RKO (cell line): ENCODE measurements at regions not wholly inside any gene's neighbourhood (a gene's known extent, or its start where the extent isn't known, plus 50 kb on each side); places are given as distances from the start of the nearest gene placed in this dataset.

Experiments used
- DNase-seq: peaks from one replicate; pipeline ENCODE4 v3.0.0-alpha.2; 2016; ENCODE audit warnings: low spot score

DNA sequence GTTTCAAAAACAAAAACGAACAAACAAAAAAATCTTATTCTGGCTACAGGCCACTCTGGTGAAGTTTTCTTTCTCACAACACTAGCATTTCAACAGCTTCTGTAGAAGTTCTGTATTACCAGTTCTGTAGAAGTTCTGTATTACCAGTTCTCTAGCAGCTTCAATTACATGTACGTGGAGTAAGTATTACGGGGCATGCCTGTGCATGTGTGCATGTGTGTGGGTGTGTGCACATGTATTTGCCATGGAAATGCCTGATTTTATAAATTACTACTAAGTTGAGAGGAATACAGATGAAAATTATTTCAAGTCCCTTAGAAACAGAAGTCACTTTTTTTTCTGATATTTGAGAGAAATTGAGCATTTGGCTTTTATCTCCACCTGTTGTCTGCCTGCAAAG lies 414.2 kb downstream of the FOXO1 start:
- DNase-seq = no peak

DNA sequence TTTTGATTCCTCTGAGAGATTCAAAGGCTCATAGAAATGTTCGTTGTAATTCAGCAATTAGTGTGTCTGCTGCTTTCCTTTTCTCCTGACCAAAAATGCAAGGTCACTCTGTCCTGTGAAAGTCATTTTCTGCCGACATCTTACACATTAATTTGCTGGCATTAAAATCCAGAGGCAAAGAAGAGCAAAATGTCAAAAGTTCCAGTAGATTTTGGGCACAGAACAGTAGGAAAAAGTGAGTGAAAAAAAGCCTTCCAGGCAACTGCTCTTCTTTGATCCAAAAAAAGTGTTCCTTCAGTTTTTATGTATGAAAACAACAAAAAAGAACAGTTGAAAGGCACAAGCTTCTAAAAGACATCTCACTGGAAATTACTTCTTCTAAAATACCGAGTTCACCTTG lies 413.8 kb downstream of the FOXO1 start:
- no peak for DNase-seq

DNA sequence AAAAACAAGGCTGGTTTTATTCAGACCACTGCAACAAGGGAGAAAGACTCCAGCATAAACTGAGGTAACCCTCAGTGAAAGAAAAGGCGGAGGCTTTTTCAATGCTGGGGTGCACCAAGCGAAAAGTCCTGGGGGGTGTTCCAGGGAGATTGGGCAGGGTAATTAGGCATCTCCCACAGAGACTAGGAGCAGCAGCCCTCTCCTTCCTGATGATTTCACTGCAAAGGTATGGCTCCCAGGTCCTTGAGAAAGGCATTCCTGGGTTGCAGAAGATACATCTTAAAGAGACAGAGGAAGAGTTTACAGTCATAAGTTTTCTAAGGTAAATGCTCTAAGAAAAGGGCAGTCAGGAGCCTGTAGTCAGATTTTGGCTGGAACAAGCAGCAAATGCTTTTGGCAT lies 412.0 kb downstream of the FOXO1 start:
- DNase-seq = no peak

DNA sequence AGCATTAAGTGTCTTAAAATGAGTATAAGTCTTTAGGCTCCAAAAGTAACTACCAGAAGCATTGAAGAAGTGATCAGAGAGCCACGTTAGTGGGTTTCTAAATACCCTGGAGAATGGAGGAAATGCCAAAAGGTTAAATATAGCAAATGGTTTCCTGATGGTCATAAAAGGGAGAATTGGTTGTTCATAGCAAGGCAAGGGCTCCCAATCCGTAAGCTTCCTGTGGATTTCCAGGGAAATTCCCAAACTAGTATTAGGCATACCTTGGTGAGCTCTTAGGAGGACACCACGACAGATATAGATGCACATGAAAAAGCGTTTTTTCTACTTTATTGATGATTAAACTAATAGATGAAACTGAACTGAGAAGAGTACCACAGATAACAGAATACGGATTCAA lies 410.9 kb downstream of the FOXO1 start:
- DNase-seq = no peak

DNA sequence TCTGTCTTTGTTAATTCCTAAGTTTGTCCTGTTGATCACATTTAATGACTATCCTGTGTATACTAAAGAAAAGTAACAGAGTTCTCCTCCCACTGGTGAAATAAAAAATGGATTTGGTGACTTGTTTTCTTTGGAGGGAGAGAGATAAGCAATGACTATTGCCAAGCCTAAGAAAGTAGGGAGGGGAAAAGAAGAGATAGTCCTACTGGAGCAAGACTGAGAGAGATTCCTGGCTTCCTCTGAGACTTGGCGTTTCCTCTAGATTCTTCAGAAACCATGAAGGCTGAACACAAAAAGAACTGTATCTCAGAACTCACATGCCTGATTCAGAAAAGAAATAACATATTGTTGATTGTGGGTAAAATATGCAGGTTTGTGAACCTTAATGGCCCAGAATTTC lies 406.5 kb downstream of the FOXO1 start:
- DNase-seq = no peak

DNA sequence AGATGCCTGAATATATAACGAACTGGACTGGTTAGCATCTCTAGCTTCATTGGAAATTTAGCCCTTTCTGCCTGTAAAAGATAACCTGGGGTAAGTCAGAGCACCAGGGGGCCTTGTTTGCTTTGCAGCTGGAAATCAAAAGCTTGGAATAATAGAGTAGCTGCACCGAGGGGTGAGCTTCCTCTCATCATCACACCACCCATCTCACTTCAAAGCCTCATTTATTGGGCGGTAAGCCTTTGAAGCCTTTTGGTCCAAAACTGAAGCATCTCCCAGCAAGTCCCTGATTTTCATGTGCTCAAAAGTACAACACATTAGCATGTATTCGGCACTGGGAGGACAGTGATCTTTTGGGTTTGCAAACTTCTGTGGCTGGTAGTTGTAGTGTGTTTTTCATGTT lies 405.1 kb downstream of the FOXO1 start:
- no peak for DNase-seq

DNA sequence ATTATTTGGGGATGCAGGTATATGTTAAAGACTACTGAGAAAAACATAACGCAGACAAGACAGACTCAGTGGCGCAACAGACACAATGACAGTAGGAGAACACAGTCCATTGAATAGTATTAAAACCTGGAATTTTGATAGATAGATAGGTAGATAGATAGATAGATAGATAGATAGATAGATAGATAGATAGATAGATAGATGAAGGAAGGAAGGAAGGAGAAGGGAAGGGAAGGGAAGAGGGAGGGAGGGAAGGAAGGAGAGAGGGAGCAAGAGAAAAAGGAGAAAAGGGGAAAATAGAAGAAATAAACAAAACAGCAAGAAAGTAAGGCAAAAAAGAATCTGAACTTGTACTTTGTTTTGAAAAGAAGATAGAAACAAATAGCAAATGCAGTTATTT lies 404.5 kb downstream of the FOXO1 start:
- no peak for DNase-seq

DNA sequence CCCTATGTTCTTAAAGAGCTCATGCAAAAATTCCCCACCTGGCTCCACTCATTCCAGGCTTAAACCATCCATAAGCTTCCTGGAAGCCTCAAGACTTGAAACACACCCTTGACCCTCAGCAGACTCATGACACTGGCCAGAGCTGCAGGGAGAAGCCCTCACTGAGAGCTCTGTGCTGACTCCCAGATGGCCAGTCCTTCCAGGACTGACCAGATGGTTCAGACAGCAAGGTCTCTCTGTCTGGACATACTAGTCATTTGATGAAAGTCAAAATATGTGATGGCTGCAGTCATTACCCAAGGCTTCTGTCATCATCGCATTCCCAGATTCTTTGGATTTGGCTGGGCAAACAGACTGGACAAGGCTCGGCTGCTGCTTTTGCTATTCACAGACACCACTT lies 397.4 kb downstream of the FOXO1 start:
- DNase-seq = no peak

DNA sequence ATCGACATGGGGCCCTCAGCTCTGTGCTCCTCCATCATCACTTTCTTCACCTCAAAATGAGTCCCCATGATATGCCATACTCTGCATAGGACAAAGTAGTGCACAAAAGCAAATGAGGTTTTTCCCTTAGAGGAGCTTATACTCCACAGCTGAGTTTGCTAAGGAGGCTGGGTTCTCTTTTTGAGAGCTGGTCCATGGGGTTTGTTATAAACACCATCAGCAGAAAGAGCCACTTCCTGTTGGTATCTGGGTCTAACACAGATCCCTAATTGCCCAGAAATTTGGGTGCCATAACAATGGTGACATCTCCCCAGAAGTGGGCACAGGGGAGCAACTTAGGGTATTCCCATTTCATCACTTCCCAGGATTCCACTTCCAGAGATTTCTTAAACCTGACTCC lies 395.7 kb downstream of the FOXO1 start:
- no peak for DNase-seq

DNA sequence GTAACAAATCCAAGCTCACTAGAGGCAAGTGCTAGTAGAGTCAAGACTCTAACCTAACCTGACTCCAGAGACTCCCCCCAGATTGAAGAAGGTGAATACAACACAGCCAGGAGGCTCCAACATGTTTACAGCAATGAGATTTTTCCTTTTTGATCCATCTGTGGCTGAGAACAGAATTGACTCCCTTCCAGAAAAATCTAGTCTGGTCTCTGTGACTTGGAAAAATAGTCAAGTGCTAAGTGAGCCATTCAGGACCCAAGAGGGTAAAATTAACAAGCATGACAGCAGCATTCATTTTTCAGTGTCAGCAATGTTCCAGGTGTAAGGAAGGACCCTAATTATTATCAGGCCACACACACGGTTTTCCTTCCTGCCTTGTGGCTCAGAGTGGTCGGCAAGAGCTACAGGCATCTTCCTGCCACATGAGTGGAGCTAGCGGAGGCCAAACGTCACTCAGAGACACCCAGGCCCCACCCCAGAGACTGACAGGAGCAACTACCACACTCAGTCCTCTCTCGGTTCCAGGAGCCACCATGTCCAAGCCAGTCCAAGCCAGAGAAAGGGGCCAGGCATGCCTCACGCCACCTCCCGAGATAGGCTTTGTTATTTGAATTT lies 395.1 kb downstream of the FOXO1 start:
- no peak for DNase-seq

DNA sequence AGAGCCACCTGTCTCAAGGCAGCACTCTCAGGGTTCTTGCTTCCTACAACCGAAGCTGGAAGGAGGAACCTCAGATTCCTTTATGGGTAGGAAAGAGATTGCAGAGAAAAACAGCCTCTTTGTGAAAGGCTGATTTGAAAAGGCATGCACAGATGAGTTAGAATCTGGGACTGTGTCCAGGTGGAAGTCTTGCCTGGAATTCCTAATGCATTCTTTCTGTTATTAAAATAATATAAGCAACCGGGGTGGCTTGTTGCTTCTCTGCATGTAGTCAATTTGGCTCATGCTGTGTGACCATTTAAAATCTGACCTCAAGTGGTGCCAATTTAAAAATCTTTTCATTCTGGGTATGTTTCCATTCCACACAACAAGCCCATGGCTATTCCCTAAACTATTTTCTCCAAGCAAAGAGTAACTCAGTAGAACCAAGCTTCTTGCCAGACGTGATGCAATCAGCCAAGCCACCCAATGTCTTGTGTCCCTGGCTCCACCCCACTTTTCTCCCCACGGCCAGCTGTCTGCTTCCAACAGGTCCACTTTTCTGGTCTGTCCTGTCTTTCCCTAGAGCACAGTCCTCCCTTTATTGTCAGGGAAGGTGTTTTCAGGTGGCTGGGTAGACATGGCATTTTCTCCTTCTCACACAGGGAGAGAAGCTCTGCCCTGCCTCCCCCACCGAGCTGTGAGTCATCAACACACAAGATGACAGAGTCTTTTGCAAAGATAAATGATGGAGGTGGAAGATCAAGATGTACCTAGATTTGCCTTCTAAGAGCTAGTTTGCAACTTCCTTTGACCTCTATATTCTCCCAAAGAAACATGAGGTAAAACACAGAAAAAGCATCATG lies 394.3 kb downstream of the FOXO1 start:
- DNase-seq = no peak

DNA sequence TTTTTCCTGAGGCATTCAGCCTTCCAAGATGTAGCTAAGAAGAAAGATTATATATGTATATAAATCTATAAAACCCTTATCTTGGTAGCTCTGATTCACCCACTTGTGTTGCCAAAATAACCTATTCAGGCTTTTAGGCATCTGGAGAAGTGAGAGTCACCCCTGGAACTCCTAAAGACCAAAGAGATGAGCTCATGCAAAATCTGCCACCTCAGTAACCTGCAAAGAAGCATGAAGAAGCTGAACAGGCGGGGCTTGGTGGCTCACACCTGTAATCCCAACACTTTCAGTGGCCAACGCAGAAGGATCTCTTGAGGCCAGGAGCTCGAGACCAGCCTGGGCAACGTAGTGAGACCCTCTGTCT lies 393.7 kb downstream of the FOXO1 start:
- no peak for DNase-seq

DNA sequence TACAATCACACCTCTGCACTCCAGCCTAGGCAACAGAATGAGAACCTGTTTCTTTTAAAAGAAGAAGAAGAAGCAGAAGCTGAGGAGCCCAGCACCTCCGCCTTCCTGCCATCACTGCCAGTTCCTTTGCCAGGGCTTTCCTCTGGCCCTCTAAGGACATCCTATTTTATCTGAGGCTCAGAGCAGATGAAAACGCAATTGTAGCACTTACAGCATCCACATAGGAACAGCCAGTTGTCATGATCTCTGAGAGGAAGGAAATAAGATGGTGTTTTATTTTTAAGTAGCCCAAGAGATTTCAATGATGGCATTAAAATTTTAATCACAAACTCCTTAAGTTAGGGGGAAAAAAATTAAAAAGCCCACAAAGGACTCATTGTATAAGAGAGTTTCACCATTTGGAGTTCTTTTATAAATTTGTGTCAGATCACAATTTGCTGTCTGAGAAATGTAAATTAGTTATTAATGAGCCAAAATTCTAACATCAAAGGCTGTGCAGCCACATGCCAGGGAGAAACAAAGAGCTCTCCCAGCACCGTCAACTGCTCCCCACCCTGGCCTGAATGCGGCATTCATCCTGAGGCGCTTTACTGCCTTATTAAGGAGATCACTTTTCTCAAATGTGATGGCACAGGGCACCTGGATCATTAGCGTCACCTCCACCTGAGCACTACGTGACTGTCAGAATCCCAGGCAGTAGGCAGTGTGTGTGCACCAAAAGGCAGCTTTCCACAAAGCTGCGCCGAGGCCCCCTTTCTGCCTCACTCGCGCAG lies 393.0 kb downstream of the FOXO1 start:
- DNase-seq = no peak

DNA sequence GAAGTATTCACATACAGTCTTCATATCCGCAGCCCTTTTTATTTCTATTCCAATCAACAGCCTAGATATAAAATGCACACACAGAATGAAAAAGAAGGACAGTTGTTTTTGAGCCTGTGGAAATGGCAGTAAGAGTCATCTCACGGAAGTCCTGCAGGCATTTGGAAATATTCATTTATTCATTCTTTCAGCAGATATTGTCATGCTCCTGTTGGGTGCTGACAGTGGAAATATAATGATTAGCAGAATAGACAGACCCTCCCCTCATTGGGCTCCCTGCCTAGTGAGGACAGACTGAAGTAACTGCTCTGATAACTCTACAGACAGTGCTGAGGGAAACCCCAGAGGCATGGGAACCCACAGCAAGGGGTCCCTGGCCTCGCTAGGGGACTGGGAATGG lies 392.3 kb downstream of the FOXO1 start:
- DNase-seq = no peak

DNA sequence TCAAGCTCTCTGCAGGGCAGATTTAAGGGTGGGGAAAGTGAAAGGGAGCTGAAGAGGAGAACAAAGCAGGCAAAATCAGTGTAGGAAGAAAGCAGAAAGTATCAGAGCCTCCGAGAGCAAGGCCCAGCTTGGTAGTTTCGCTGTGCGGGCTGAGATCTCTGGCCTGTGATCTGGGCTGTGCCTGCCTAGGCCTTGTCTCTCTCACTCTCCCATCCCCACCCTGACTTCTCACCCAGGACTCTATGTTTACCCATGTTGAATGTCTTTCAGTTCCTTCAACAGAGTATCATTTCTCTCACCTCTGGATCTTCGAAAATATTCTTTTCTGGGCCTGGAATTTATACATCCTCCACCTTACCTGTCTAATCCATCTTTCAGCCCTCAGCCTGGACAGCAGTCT lies 391.3 kb downstream of the FOXO1 start:
- DNase-seq = no peak

DNA sequence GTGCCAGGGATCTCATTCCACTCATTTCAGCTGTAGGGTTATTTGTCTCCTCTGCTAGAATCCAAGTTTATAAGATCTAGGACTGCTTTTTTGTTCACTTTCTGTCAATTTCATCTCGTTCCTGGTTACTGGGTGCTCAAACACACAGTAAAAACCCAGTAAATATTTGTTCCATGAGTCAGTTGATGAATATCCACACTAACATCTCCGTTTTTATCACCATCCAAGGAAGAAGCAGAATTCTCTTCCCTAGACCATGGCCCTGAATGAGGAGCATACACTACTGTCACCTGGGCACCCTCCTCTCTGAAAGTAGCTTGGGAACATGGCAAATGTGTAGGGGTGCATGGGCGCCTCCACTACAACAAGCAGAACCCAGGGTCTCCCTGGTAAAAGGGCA lies 390.8 kb downstream of the FOXO1 start:
- no peak for DNase-seq

DNA sequence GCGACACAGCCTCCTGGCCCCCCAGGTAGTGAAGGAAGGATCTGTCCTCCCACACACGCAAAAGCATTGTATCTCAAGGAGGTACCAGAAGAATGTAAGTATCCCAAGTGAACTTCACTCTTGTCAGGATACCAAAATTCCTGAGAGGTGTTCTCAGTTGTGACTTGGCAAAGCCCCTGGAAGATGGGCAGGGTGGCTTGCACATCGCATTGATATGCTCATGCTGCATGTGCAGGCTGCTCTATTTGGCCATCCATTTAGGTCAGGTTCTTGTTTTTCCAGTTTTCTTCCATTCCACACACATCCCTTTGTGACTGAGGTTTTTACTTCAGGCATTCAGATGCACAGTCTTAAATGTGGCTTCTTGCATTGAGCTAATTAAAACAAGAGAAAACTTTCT lies 382.8 kb downstream of the FOXO1 start:
- no peak for DNase-seq

DNA sequence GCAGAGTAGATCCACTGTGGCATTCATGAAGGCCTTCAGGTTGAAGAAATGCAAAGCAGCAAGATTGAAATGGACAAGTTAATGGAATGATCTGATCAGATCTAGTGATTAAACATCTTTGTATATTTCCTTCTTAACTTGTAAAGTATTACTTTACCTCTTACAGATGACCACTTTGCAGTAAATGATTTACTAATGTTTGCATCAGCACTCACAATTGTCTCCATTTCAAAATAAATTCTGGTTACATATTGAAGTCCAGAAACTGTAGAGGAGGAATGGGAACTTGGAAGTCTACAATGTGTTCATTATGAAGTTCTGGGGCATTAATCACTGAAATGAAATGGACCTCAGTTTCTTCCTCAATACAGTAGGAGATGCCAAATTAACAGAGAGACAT lies 380.8 kb downstream of the FOXO1 start:
- no peak for DNase-seq

DNA sequence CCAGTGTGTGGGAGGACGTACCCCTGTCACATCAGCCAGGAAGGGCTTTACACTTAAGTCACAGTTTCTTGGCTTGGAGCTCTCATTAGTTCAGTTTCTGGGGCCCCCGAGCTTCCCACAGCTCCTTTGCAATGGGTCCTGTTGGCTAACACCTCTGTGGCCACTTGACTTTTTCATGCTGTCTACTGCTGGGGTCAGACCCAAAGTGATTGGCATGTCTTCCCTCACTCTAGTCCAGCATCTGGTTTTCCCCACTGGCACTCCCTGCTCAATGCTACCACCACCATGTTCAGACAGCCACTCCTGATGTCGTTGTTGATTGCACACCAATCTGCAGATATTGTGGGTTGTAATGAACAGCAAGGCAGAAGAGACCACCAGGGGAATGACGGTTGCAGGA lies 379.0 kb downstream of the FOXO1 start:
- no peak for DNase-seq

DNA sequence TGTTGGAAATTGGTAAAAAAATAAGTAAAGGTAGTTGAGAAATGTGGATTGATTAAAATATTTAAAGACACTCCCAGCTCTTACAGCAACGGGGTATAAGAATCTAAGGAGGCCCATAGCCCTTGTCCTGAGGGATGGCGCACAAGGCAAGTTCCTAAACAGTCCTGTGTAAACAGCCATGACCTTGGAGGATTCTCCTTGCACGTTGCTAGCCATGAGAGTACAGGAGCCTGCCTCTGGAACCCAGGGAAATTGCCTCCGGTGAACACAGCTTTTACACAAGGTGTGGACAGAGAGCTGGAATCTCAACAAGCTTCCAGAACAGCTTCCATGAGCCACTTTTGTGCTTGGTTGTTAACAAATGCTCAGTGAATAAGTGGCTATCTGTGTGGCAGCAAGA lies 378.2 kb downstream of the FOXO1 start:
- DNase-seq = no peak

DNA sequence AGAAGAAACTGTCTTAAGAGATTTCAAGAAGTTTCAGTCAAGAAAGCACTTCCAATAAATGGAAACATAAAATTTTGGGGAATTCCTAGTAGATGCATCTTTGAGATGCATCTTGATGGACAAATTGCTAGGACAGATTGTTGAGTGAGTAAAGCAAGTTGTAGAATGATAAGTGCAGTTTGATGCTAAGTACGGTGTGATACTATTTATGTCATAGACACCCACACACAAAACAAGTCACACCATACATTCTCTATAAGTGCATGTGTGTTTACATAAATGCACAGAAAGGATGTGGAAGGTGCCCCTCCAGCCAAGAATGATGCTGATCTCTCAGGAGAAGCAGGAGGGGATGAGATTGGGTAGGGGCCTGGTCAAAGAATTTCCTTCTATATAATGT lies 375.7 kb downstream of the FOXO1 start:
- DNase-seq = no peak

DNA sequence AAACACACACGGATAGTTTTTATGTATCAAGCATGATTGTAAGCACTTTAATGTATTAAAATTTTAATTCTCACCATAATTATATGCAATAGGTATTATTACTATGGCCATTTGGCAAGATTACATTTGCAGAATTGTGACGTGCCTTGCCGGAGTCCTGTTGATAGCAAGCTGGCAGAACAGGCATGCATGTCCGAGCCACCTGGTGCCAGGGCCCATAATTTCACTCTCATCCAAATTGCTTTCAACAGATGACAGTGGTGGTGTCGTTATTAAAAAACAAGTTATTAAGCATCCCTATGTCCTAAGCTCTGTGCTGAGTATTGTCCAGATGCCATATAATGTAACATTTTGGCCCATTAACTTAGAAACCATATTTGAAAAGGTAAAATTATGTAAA lies 374.3 kb downstream of the FOXO1 start:
- no peak for DNase-seq

DNA sequence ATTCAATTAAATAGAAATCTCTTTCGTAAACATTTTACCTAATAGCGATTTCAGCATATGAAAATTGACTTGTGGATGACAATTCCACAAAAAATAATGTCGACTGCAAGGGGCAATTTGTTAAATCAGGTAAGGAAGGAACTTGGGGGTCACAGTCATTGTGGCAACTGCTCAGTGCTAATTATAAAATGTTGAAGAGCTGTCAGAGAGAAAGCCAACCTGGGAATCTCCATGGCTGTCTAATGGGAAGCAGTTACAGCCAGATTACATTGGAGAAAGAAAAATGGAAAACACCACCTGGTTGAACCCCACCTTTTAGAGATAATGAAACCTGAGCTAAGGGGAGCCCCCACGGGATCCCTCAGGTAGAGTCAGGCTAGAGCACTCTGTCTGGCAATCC lies 373.9 kb downstream of the FOXO1 start:
- DNase-seq = no peak
